SJCRH30 (cell line): ENCODE measurements at regions not wholly inside any gene's neighbourhood (a gene's known extent, or its start where the extent isn't known, plus 50 kb on each side); places are given as distances from the start of the nearest gene placed in this dataset.

Experiments used
- DNase-seq, 2 experiments: peaks; one replicate each; pipeline ENCODE4 v3.0.0-alpha.2; 2015 to 2020
- H3K27ac ChIP-seq: fragments of 250-450 bp; sonication (Bioruptor Pico); 2 replicates; pipeline ENCODE4 v1.5.1; 2020; ENCODE audit warnings: mild to moderate bottlenecking, moderate library complexity
- H3K27me3 ChIP-seq: fragments of 250-450 bp; sonication (Bioruptor Pico); 2 replicates; pipeline ENCODE4 v1.5.1; 2020; ENCODE audit warnings: mild to moderate bottlenecking, moderate library complexity
- H3K36me3 ChIP-seq: fragments of 250-450 bp; sonication (Bioruptor Pico); 2 replicates; pipeline ENCODE4 v1.5.1; 2020; ENCODE audit warnings: mild to moderate bottlenecking, moderate library complexity
- H3K4me1 ChIP-seq: fragments of 250-450 bp; sonication (Bioruptor Pico); 2 replicates; pipeline ENCODE4 v1.5.1; 2020; ENCODE audit warnings: mild to moderate bottlenecking, moderate library complexity
- H3K4me3 ChIP-seq: fragments of 250-450 bp; sonication (Bioruptor Pico); 2 replicates; pipeline ENCODE4 v1.5.1; 2020; ENCODE audit warnings: mild to moderate bottlenecking, moderate library complexity
- H3K9me3 ChIP-seq: fragments of 250-450 bp; sonication (Bioruptor Pico); replicated peaks from 2 replicates; pipeline ENCODE4 v1.5.1; 2020; ENCODE audit warnings: mild to moderate bottlenecking, moderate library complexity

DNA sequence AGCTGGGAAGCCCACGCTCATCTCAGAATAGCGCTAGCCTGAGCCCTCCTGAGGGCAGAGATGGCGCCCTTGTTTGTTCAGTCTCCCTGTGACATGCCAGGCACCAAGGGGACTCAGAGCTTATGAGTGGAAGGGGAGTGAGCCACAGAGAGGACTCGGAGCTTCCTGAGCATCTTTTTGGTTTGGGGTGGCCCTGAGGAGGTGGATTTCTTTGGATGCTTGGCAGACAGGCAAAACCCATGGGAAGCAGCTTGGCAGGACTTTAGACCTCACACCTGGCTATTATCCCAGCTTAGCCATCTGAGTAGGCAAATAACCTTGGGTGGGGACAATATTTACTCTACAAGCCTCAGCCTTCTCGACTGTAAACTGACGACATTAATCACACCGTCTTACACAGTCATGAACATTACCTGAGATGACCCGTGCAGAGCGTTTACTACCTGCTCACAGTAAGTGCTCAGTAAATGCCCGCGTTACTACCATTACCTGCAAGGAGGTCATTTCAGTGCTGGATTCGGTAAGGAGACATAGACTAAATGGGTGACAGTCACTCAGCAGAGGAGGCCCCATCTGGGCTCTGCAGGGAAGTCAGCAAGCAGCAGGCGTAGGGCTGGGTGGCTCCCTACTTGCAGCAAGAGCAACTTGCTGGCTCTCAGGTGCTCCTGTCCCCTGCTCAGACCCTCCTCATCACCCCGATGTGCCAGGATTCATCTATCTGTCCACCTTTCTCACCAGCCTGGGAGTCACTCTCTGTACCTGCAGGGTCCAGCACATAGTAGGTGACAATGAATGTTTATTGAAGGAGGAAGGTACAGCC, 54.9 kb downstream of the KLHDC7A start:
- Histone ChIP-seq H3K4me1 (no peaks in the 10 kb centered on the region), H3K27ac (no peak overlapping the region), H3K27me3 (peaks cover 33% of the 10 kb centered on the region; the same call in 1 of the 2 replicates), H3K4me3 (no peak overlapping the region), H3K36me3 (no peaks in the 10 kb centered on the region), H3K9me3 (no peaks in the 10 kb centered on the region)
- DNase-seq = no peak

DNA sequence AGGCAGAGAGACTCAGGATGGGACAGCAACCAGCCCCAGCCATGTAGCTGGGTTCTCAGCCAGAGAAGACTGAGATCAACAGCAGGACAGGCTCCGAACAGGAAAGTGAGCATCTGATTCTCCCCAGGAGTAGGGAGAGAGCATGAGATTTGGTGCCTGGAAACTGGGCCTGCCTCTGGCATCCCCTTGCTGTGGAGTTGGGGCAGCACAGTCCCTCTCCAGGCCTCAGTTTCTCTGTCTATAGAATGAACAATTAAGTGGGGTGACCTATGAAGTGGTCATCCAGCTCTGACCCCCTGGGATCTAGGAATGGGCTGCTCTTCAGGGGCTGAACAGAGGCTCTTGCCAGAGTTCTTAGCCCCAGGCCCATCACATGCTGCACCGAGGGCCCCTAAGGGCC, 55.6 kb downstream of the KLHDC7A start:
- peaks cover 33% of the 10 kb centered on the region; the same call in 1 of the 2 replicates for H3K27me3 ChIP-seq
- no peaks in the 10 kb centered on the region for H3K36me3 ChIP-seq
- H3K27ac ChIP-seq = no peak overlapping the region
- H3K4me1 ChIP-seq = no peaks in the 10 kb centered on the region
- H3K9me3 ChIP-seq = no peaks in the 10 kb centered on the region
- no peak overlapping the region for H3K4me3 ChIP-seq
- no peak for DNase-seq

- Histone ChIP-seq H3K9me3 (no peaks in the 10 kb centered on the region), H3K27me3 (peaks cover 36% of the 10 kb centered on the region; the same call in 1 of the 2 replicates), H3K4me3 (no peak overlapping the region), H3K27ac (no peak overlapping the region), H3K4me1 (no peaks in the 10 kb centered on the region), H3K36me3 (no peaks in the 10 kb centered on the region)
- no peak for DNase-seq
These were observed 56.2 kb downstream of the KLHDC7A start for GRCh38 chr1:18536915-18537314.

DNA sequence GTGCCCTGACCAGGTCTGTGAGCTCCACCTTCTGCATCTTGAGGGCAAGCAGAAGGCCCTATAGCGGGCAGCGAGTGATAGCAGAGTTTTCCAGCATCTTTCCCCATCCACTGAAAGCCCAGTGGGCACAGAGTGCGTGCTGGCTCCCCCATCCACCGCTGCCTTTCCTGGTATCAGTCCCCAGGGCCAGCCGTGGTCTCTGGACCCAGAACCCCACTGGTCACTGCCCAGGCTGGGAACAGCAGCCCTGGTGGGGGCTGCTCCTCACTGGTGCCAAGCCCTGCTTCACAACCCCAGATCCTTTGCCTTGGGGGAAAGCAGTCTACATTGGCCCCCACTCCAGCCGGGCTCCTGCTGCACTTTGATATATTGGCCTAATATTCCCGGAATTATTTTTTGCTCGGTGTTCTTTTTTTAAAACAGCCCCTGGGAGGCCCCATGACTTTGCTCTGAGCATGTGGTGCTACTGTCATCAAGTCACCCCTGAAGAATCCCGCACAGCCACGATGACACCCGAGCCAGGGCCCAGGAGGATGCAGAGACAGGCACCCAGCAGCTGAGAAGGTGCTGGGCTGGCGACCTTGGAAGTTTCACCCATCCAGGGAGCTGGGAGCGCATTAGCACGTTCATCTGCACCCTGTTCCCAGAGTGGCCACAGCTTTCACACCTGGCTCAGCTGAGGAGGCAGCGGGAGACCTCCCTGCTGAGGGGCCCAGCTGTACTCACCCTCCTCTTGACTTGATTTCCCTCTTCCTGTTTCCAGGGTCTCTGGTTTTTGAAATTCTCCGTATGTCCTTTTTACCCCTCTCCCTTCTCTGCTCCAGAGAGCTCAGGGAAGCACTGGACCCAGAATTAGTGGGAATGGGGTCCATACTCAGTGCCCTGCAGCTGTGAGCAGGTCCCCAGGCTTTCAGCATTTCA, 56.9 kb downstream of the KLHDC7A start:
- H3K27me3 ChIP-seq = peaks cover 41% of the 10 kb centered on the region; the same call in 1 of the 2 replicates
- H3K4me1 ChIP-seq = no peaks in the 10 kb centered on the region
- H3K36me3 ChIP-seq = no peaks in the 10 kb centered on the region
- no peaks in the 10 kb centered on the region for H3K9me3 ChIP-seq
- no peak overlapping the region for H3K27ac ChIP-seq
- H3K4me3 ChIP-seq = no peak overlapping the region
- no peak for DNase-seq

GRCh38 chr1:18539171-18539570, 58.4 kb downstream of the KLHDC7A start:
- DNase-seq = no peak
- Histone ChIP-seq H3K27ac (no peak overlapping the region), H3K9me3 (no peaks in the 10 kb centered on the region), H3K36me3 (no peaks in the 10 kb centered on the region), H3K4me1 (no peaks in the 10 kb centered on the region), H3K27me3 (peaks cover 37% of the 10 kb centered on the region; the same call in 1 of the 2 replicates), H3K4me3 (no peak overlapping the region)

DNA sequence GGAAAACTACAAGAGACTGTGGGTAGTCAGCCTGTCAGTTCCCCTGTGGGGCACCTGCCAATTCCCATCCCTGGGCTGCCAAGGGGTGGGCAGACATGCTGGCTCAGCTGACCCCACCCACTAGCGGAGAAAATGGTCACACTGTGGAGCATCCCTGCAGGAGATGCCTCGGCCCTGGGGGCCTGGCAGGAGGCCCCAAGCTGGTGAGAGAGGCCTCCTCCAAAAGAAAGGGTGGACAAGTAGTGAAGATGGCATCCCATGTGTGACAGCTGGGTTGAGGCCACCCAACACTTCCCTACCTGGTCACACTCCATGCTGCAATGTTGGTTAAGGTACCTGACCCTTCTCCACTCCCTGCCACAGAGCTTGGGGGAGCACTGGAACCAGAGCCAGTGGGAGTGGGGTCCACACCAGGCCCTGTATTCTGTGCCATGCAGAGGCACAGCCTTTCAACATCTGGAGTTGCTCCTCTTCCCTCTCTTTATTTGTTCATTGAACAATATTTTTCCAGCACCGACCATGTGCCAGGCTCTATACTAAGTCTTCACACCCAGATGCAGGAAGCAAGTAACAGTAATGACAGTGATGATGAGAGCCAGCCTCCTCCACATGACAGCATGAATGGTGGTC, 59.5 kb downstream of the KLHDC7A start:
- Histone ChIP-seq H3K9me3 (no peaks in the 10 kb centered on the region), H3K27me3 (peaks cover 32% of the 10 kb centered on the region; the same call in 1 of the 2 replicates), H3K36me3 (no peaks in the 10 kb centered on the region), H3K4me1 (no peaks in the 10 kb centered on the region), H3K4me3 (no peak overlapping the region), H3K27ac (no peak overlapping the region)
- DNase-seq = no peak

DNA sequence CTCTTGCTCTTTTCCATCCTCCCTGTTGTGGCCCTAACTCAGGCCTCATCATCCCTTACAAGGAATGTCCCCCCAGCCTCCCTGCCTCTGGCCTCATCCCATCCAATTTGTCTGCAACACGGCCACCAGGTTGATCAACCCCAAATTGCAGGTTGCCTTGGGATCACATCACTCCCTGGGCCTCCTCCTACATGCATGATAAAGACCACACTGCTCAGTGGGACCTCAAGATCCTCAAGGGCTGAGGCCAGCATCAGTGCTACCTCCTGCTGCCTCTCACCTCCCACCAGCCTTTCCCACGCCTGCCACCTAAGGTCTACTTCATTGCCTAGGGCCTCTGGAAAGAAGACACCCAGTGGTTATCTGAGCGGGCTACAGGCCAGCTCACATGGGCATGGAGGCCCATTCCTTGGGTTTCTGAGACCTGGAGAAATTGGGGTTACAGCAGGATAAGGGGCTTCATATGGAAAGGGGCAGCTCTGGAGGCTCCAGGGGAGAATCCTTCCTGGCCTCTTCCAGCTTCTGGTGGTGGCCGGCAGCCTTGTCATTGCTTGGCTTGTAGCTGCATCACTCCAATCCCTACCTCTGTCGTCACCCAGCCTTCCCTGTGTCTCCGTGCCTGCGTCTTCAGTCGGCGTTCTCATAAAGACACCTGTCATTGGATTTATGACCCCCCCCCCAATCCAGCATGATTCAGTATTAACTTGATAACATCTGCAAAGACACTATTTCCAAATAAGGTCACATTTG, 60.5 kb downstream of the KLHDC7A start:
- Histone ChIP-seq H3K4me1 (no peaks in the 10 kb centered on the region), H3K4me3 (no peak overlapping the region), H3K27ac (no peak overlapping the region), H3K36me3 (no peaks in the 10 kb centered on the region), H3K9me3 (no peaks in the 10 kb centered on the region), H3K27me3 (peaks cover 27% of the 10 kb centered on the region; the same call in 1 of the 2 replicates)
- DNase-seq = no peak

DNA sequence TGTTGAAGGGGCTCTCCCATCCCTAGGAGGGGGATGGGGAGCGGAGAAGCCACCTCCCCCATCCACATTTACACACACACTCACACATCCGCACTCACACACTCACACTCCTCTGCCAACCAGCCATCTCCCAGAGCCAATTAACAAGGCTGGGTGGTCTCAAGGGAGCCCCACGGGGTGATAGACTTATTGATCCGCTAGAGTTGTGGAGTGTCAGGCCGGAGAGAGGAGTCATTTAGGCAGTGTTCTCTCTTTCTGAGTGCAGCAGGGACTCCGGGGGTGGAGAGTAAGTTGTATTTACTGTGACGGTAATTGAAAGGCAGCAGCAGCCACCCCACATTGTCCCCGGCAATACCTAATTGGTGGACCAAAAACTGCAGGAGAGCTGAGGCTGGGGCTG, 61.6 kb downstream of the KLHDC7A start:
- Histone ChIP-seq H3K27me3 (peaks cover 21% of the 10 kb centered on the region; the same call in 1 of the 2 replicates), H3K27ac (no peak overlapping the region), H3K9me3 (no peaks in the 10 kb centered on the region), H3K4me1 (no peaks in the 10 kb centered on the region), H3K4me3 (no peak overlapping the region), H3K36me3 (no peaks in the 10 kb centered on the region)
- no peak for DNase-seq

DNA sequence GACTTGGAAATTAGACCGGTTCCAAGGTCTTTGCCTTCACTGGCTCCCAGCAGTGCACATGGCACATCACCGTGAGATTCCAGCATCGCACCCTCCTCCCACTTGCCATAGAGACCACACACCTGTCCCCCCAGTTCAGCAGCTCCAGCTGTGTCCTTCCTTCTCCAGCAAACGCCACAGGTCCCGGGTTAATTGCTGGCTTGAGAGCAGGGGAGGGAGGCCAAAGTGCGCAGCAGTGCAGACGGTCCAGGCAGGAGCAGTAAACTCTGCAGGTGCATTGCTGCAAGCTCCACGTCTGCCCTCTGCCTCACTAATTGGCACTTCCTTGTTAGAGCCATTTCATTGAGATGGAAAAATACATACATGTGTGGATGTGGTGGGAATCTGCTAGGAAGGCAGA, 65.3 kb downstream of the KLHDC7A start:
- H3K9me3 ChIP-seq = no peaks in the 10 kb centered on the region
- H3K36me3 ChIP-seq = no peaks in the 10 kb centered on the region
- no peak overlapping the region for H3K4me3 ChIP-seq
- H3K4me1 ChIP-seq = no peaks in the 10 kb centered on the region
- H3K27me3 ChIP-seq = peaks cover 34% of the 10 kb centered on the region; the same call in 1 of the 2 replicates
- no peak overlapping the region for H3K27ac ChIP-seq
- no peak for DNase-seq

- Histone ChIP-seq H3K27me3 (peaks cover 29% of the 10 kb centered on the region; the same call in 1 of the 2 replicates), H3K4me1 (no peaks in the 10 kb centered on the region), H3K36me3 (no peaks in the 10 kb centered on the region), H3K9me3 (no peaks in the 10 kb centered on the region), H3K27ac (no peak overlapping the region), H3K4me3 (no peak overlapping the region)
- DNase-seq = no peak
These were observed 66.7 kb downstream of the KLHDC7A start for GRCh38 chr1:18547460-18547859.

GRCh38 chr1:18548643-18549042, 67.9 kb downstream of the KLHDC7A start:
- DNase-seq = no peak
- no peak overlapping the region for H3K27ac ChIP-seq
- no peaks in the 10 kb centered on the region for H3K9me3 ChIP-seq
- H3K4me1 ChIP-seq = no peaks in the 10 kb centered on the region
- H3K36me3 ChIP-seq = no peaks in the 10 kb centered on the region
- peaks cover 28% of the 10 kb centered on the region; the same call in 1 of the 2 replicates for H3K27me3 ChIP-seq
- no peak overlapping the region for H3K4me3 ChIP-seq

DNA sequence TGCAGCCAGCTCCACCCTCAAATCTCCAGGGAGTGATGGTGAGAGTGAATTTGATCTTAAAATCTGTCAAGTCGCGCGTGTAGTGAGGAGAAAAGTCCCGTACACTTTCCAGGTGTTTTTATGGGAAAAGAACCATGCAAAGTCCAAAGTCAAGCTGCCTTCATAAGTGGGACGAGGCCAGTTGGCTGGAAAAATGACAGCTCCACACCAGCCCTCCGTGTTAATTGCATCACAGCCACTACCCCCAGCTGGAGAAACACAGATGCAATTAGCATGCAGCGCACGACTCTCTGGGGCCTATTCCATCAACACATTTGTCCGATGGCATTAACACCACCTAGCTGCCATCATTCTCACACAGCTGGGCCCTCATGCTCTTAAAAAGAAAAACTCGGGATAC, 68.4 kb downstream of the KLHDC7A start:
- no peaks in the 10 kb centered on the region for H3K36me3 ChIP-seq
- no peak for DNase-seq
- H3K9me3 ChIP-seq = no peaks in the 10 kb centered on the region
- H3K27ac ChIP-seq = no peak overlapping the region
- H3K4me1 ChIP-seq = no peaks in the 10 kb centered on the region
- no peak overlapping the region for H3K4me3 ChIP-seq
- peaks cover 28% of the 10 kb centered on the region; the same call in 1 of the 2 replicates for H3K27me3 ChIP-seq

DNA sequence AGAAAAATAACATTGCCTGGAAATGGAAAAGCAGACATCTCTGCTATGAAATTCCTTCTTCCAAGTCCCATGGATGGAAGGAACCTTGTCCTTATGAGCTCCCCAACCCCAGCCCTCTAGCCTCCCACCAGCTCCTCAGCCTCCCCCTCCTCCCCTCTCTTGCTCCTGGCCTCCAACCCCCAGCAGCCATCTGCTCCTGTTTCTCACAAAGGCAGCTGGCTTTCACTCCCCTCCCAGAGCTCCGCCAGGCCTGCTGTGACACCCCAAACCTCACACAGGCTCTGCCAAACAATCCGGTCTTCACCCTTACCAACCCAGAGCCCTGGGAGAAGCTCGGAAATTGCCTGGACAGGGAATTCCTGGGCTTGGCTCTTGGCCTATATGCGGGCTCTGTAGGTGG, 69.2 kb downstream of the KLHDC7A start:
- H3K27me3 ChIP-seq = peaks cover 32% of the 10 kb centered on the region
- H3K4me3 ChIP-seq = no peak overlapping the region
- no peak overlapping the region for H3K27ac ChIP-seq
- no peaks in the 10 kb centered on the region for H3K4me1 ChIP-seq
- no peaks in the 10 kb centered on the region for H3K9me3 ChIP-seq
- DNase-seq = no peak
- no peaks in the 10 kb centered on the region for H3K36me3 ChIP-seq

DNA sequence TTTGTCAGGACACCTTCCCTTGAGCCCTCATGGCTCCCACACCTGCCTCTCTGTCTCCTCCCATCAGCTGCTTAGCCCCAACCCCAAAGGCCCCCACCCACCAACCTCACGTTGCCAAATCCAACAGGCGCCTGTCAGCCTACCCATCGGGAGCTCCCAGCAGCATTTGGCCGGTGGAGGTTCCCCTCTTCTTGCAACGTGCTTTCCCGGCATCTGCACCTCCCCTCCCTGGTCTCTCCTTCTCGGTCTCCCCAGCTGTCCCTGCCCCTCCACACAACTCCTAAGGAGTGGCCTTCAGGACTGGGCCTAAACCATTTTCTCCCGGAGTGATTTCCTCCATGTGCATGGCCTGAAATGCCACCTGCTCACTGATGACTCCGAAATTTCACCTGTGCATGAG, 71.9 kb downstream of the KLHDC7A start:
- no peak for DNase-seq
- Histone ChIP-seq H3K27ac (no peak overlapping the region), H3K36me3 (no peaks in the 10 kb centered on the region), H3K4me1 (no peaks in the 10 kb centered on the region), H3K9me3 (no peaks in the 10 kb centered on the region), H3K4me3 (no peak overlapping the region), H3K27me3 (peaks cover 35% of the 10 kb centered on the region)
